ENCODE measurements at regions not wholly inside any gene's neighbourhood (a gene's known extent, or its start where the extent isn't known, plus 50 kb on each side); places are given as distances from the start of the nearest gene placed in this dataset.

- in situ Hi-C loops (cut with MboI; ENCODE audit: low sequenced_read_pairs): no loop called here
- no peak overlapping the region for H2AFZ ChIP-seq (replicated peaks; ENCODE audit: low read length, poor library complexity)
- H3K9me1 ChIP-seq (ENCODE audit: insufficient read depth, low read length): no peaks in the 10 kb centered on the region
- TF ChIP-seq MXI1 (IDR thresholded peaks at IDR 0.05; ENCODE audit: borderline replicate concordance, low read depth, low read length): no peak
- no peak for TF ChIP-seq MAZ (IDR thresholded peaks at IDR 0.05; ENCODE audit: borderline replicate concordance, low read depth, low read length)
- no peak for TF ChIP-seq POLR2A (IDR thresholded peaks at IDR 0.05; ENCODE audit: low read depth, low read length)
- TF ChIP-seq, protein P1, sequence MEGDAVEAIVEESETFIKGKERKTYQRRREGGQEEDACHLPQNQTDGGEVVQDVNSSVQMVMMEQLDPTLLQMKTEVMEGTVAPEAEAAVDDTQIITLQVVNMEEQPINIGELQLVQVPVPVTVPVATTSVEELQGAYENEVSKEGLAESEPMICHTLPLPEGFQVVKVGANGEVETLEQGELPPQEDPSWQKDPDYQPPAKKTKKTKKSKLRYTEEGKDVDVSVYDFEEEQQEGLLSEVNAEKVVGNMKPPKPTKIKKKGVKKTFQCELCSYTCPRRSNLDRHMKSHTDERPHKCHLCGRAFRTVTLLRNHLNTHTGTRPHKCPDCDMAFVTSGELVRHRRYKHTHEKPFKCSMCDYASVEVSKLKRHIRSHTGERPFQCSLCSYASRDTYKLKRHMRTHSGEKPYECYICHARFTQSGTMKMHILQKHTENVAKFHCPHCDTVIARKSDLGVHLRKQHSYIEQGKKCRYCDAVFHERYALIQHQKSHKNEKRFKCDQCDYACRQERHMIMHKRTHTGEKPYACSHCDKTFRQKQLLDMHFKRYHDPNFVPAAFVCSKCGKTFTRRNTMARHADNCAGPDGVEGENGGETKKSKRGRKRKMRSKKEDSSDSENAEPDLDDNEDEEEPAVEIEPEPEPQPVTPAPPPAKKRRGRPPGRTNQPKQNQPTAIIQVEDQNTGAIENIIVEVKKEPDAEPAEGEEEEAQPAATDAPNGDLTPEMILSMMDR (conservative IDR thresholded peaks at IDR 0.05; ENCODE audit: low read depth, low read length): no peak
- TF ChIP-seq, protein P2, sequence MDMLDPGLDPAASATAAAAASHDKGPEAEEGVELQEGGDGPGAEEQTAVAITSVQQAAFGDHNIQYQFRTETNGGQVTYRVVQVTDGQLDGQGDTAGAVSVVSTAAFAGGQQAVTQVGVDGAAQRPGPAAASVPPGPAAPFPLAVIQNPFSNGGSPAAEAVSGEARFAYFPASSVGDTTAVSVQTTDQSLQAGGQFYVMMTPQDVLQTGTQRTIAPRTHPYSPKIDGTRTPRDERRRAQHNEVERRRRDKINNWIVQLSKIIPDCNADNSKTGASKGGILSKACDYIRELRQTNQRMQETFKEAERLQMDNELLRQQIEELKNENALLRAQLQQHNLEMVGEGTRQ (IDR thresholded peaks at IDR 0.05; ENCODE audit: low read depth, low read length): no peak
- TF ChIP-seq CEBPB (IDR thresholded peaks at IDR 0.05; ENCODE audit: low read depth, low read length): no peak
- TF ChIP-seq RCOR1 (IDR thresholded peaks at IDR 0.05; ENCODE audit: insufficient replicate concordance, low read length): no peak
- no peak for TF ChIP-seq FOS (IDR thresholded peaks at IDR 0.05; ENCODE audit: low read depth, low read length)
- no peak for TF ChIP-seq RFX5 (IDR thresholded peaks at IDR 0.05; ENCODE audit: low read depth, low read length)
- no peak for TF ChIP-seq RAD21 (IDR thresholded peaks at IDR 0.05; ENCODE audit: low read length)
- no peak for TF ChIP-seq NFE2L2 (IDR thresholded peaks at IDR 0.05; ENCODE audit: low read depth, low read length)
- no peak for TF ChIP-seq MAFK (IDR thresholded peaks at IDR 0.05; ENCODE audit: low read depth, low read length)
- TF ChIP-seq SMC3 (IDR thresholded peaks at IDR 0.05; ENCODE audit: low read depth, low read length): no peak
- no peak for TF ChIP-seq BHLHE40 (IDR thresholded peaks at IDR 0.05; ENCODE audit: low read depth, low read length)
- H3K4ac ChIP-seq (ENCODE audit: low read depth, low read length): no peak overlapping the region
- no peak overlapping the region for H2AK5ac ChIP-seq (ENCODE audit: low read depth, low read length)
- H3K79me1 ChIP-seq (ENCODE audit: low read depth in 1 of 2, low read length in 2 of 2): no peaks in the 10 kb centered on the region
- no peaks in the 10 kb centered on the region for H3K36me3 ChIP-seq (ENCODE audit: control insufficient read depth, insufficient read depth, low read length)
- no peak for DNase-seq
- no peak overlapping the region for H3K4me3 ChIP-seq (ENCODE audit: insufficient read depth, low read depth, low read length)
- no peak for ATAC-seq (ENCODE audit: low read depth)
- CTCF ChIA-PET: interaction anchor here (1.0 kb wide), 1 partner anchor 13 kb away, joined by 3 read pairs; no protein-coding TSS in a partner anchor
- no peak overlapping the region for H4K5ac ChIP-seq (ENCODE audit: low read depth, low read length)
- no peak overlapping the region for H3K9ac ChIP-seq (ENCODE audit: low read depth, low read length)
- H2BK5ac ChIP-seq (ENCODE audit: low read depth, low read length, poor library complexity, severe bottlenecking): no peak overlapping the region
- H3K18ac ChIP-seq (ENCODE audit: low read depth, low read length): no peak overlapping the region
- no TSS peak for BruUV-seq (replicated peaks)
- no peak overlapping the region for H4K91ac ChIP-seq (ENCODE audit: insufficient read depth, low read depth, low read length)
- intact Hi-C loops (cut with micrococcal nuclease): no loop called here
- H2AK9ac ChIP-seq (replicated peaks; ENCODE audit: low read depth, low read length, poor library complexity): no peak overlapping the region
- no CpG with 5 or more reads among the region's 2 CpGs for WGBS, 2 experiments (ENCODE audit: extremely low coverage in 2 of 2, insufficient read length in 1 of 2)
- POLR2A ChIA-PET (ENCODE audit: unreplicated experiment): no interaction called here
- H4K20me1 ChIP-seq (ENCODE audit: insufficient read depth, low read length): no peaks in the 10 kb centered on the region
- H3K27me3 ChIP-seq (ENCODE audit: control insufficient read depth, insufficient read depth, low read length): no peaks in the 10 kb centered on the region
- no peak overlapping the region for H3K14ac ChIP-seq (replicated peaks; ENCODE audit: low read depth, low read length)
- H3K27ac ChIP-seq (ENCODE audit: insufficient read depth, low read length): no peak overlapping the region
- no peak overlapping the region for H3K4me2 ChIP-seq (ENCODE audit: low read depth, low read length)
- no peak overlapping the region for H3K23ac ChIP-seq (ENCODE audit: low read depth, low read length)
- dilution Hi-C loops (cut with HindIII; ENCODE audit: low sequenced_read_pairs, unreplicated experiment): no loop called here
- no peaks in the 10 kb centered on the region for H3K4me1 ChIP-seq (ENCODE audit: control insufficient read depth, insufficient read depth, low read length)
- H3K56ac ChIP-seq (ENCODE audit: extremely low read depth, insufficient read depth, low read length): no peak overlapping the region
- H2BK15ac ChIP-seq (ENCODE audit: low read depth, low read length): no peak overlapping the region
- H4K8ac ChIP-seq (ENCODE audit: low read depth in 2 of 2, low read length in 2 of 2): no peak overlapping the region
- H2BK20ac ChIP-seq (ENCODE audit: low read depth, low read length): no peak overlapping the region
- H3K9me3 ChIP-seq (ENCODE audit: control insufficient read depth, insufficient read depth, low read length): no peaks in the 10 kb centered on the region
- no peak overlapping the region for H2BK120ac ChIP-seq (ENCODE audit: low read depth, low read length)
Measured at GRCh38 chr1:185498207-185498606, 181.2 kb upstream of the IVNS1ABP start.

Data from IMR-90 (cell line).